AG04449 (cell line): ENCODE measurements at regions not wholly inside any gene's neighbourhood (a gene's known extent, or its start where the extent isn't known, plus 50 kb on each side); places are given as distances from the start of the nearest gene placed in this dataset.

ENCODE experiments used
- CTCF ChIA-PET: fragments of 350-600 bp; formaldehyde crosslinking; extraction: SDS; loops from one replicate; lab custom pipeline; 2021; ENCODE audit warnings: antibody characterized with exemption; lab: Yijun Ruan, JAX
- POLR2A ChIA-PET: fragments of 400-600, 350-600 bp; formaldehyde crosslinking; extraction: SDS; loops from one replicate; lab custom pipeline; 2020; ENCODE audit warnings: antibody characterized with exemption, inconsistent platforms; lab: Yijun Ruan, JAX
- DNase-seq: peaks from one replicate; pipeline ENCODE4 v3.0.0-alpha.2; 2010; ENCODE audit warnings: low read depth, low spot score
- H3K4me3 ChIP-seq: 2 replicates; pipeline ENCODE4 v1.5.1; 2011; ENCODE audit warnings: low read depth, mild to moderate bottlenecking, control low read depth, low read length
- TF ChIP-seq, protein P1 (sequence below): IDR thresholded peaks from one replicate; pipeline ENCODE4 v1.5.1; 2011; ENCODE audit warnings: mild to moderate bottlenecking, moderate library complexity, low read length, control low read depth, inconsistent platforms; ENCODE audit not compliant: insufficient read depth; ENCODE audit errors: missing control alignments

DNA sequence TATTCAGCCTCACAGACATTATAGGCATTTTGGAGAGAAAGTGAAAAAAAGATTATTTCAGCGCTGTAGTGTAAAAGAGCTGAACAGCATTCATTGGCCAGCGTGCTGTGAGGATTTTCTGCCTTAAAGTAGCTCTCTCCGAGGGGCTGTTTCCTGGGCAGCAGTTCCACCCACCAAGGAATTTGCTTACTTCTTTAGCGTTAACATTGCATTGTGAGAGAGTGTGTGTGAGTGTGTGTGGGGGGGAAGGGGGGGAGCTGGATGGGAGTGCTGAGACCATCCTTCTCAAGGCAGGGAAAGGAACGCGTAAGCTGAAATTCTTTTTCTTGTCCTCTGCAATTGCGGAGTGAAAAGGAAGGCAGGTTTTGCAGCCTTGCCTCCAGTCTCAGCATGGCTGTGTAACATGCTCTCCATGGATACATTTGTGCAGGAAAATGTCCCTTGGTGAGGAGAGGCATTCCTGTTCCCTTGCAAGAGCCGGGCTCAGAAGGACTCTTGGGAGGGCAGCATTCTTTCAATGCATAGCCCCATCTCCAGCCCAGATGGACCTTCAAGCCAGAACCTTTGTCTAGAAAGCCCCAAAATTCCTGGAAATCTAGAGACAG lies 159.9 kb upstream of the NAV2 start:
- H3K4me3 ChIP-seq, result no peak overlapping the region
- TF ChIP-seq, protein P1, sequence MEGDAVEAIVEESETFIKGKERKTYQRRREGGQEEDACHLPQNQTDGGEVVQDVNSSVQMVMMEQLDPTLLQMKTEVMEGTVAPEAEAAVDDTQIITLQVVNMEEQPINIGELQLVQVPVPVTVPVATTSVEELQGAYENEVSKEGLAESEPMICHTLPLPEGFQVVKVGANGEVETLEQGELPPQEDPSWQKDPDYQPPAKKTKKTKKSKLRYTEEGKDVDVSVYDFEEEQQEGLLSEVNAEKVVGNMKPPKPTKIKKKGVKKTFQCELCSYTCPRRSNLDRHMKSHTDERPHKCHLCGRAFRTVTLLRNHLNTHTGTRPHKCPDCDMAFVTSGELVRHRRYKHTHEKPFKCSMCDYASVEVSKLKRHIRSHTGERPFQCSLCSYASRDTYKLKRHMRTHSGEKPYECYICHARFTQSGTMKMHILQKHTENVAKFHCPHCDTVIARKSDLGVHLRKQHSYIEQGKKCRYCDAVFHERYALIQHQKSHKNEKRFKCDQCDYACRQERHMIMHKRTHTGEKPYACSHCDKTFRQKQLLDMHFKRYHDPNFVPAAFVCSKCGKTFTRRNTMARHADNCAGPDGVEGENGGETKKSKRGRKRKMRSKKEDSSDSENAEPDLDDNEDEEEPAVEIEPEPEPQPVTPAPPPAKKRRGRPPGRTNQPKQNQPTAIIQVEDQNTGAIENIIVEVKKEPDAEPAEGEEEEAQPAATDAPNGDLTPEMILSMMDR, result no peak
- no peak for DNase-seq
- ChIA-PET CTCF (interaction anchor here (0.8 to 22.1 kb wide), 34 partner anchors 7 to 478 kb away, joined by 3 to 683 read pairs (median 8); no protein-coding TSS in a partner anchor), POLR2A (no interaction called here)

DNA sequence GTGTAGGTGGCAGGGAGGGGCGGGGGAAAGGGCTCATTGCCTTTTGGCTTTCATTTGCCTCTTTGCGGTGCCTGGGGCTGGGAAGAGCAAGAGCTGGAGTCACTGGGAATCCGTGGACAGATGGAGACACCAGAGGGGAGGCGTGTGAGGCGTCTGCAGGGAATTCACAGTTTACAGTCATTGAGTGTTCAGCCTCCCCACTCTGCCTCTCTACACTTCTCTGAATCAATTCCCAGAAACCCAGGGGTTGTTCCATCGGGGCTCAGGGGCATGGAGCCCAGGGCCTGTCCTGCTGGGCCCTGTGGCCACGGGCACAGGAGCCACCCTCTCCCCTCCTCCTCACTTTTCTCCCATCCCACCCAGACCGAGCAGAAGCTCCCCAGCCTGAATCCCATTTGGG lies 160.5 kb upstream of the NAV2 start:
- POLR2A ChIA-PET, result no interaction called here
- TF ChIP-seq, protein P1, result no peak
- no peak overlapping the region for H3K4me3 ChIP-seq
- CTCF ChIA-PET, result interaction anchor here (1.1 to 22.1 kb wide), 18 partner anchors 9 to 478 kb away, joined by 3 to 683 read pairs (median 19); no protein-coding TSS in a partner anchor
- no peak for DNase-seq

DNA sequence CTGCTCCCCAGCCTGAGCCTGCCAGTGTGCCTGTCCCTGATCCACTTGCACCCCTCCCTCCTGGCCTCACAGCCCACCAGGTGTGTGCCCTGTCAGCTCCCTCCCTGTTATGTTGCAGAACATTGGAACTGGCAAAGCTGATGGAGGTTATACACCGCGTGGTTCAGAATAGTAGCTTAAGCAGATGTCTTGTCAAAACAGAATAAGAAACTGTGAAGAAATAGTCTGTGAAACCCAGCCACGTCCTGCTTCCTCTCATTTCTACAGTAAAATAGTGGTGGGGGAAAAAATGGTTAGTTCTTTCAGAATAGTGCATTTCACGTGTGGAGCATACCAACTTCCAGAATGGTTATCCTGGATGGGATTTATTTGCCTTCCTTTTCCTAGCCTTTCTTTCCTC lies 161.2 kb upstream of the NAV2 start:
- no peak for DNase-seq
- no peak overlapping the region for H3K4me3 ChIP-seq
- CTCF ChIA-PET, result interaction anchor here (1.0 to 22.1 kb wide), 13 partner anchors 8 to 477 kb away, joined by 3 to 683 read pairs (median 56); no protein-coding TSS in a partner anchor
- TF ChIP-seq, protein P1, result no peak
- POLR2A ChIA-PET, result no interaction called here

DNA sequence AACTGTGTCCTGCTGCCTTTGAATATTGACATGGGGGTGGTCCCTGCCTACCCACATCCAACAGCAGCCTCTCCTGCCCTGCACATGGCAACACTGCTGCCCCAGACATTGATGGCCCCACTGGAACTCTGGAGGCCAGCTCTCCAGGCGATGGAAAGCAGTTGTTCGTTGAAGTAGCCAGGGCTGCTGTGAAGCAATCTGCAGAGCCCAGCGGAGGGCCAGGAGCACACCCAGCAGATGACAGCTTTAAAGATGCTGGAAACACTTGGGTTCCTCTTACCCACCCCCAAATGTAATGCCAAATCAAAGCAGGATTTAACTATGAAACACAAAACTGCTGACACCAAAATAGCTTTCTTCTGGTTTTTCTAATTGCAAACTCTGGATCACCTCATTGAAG lies 165.6 kb upstream of the NAV2 start:
- DNase-seq, result no peak
- H3K4me3 ChIP-seq, result no peak overlapping the region
- TF ChIP-seq, protein P1, result no peak
- ChIA-PET CTCF (interaction anchor here (1.0 to 3.1 kb wide), 10 partner anchors 10 to 476 kb away, joined by 3 to 18 read pairs (median 4); no protein-coding TSS in a partner anchor), POLR2A (no interaction called here)

DNA sequence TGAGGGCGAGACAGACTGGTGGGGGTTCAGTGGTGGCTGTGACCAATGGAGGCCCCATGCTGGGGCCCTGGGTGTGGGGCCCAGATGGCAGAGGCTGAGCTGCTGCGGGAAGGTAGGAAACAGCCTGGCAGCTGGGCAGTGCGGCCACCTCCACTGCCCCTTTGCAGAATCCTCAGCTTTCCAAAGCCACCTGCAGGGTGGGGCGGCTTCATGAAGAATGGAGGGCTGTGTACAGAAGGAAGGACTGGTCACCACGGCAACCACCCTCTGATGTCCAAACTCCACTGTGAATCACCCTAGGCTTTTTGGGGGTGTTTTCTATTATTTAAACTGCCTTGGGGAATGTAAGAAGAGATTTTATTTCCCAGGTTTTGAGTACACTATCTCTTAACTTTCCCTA lies 166.3 kb upstream of the NAV2 start:
- TF ChIP-seq, protein P1, result no peak
- H3K4me3 ChIP-seq, result no peak overlapping the region
- DNase-seq, result no peak
- ChIA-PET CTCF (interaction anchor here (1.0 to 3.1 kb wide), 10 partner anchors 7 to 475 kb away, joined by 3 to 18 read pairs (median 6); no protein-coding TSS in a partner anchor), POLR2A (no interaction called here)

DNA sequence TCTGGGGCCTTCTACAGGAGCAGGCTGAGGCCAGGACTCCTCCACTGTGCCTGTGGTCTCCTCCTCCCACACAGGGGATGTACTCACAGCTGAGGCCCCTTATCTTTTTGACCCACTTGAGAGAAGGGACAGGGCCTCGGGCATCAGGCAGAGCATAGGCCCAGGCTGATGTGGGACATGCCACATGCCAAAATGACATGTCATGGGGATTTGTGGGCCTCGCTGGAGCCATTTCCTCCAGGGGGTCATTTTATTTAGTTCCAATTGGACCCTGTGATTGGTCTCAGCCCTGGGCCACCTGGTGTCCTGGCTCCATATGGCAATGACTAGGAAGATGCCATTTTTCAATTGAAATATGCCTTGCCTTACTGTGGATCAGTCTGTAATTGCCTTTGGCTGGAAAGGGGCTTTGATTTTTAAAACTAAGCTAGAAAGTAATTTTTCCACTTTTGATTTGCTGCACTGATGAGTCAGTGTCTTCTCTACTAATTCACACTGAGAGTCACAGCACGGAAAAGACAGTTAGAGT lies 171.1 kb upstream of the NAV2 start:
- no peak for DNase-seq
- ChIA-PET CTCF (interaction anchor here (1.2 to 3.2 kb wide), 2 partner anchors 11 to 283 kb away, joined by 3 to 21 read pairs; no protein-coding TSS in a partner anchor), POLR2A (no interaction called here)
- H3K4me3 ChIP-seq, result no peak overlapping the region
- TF ChIP-seq, protein P1, result no peak
